Activated T-cell treated with anti-CD3 and anti-CD28 coated beads, Interleukin-2, amount 50 U/mL, for 4 hours (primary cell): ENCODE measurements at regions not wholly inside any gene's neighbourhood (a gene's known extent, or its start where the extent isn't known, plus 50 kb on each side); places are given as distances from the start of the nearest gene placed in this dataset.
"Not testable (repeated sequence)": the region's sequence is repeated elsewhere in the genome, so short reads cannot be mapped to it uniquely, and the experiment has no call there.

Experiments
- ATAC-seq, 2 donors: fragments of 200-7000 bp; cut with Tn5 transposase; one replicate each; pipeline ENCODE4 v1.10.0; 2021
- DNase-seq: peaks from one replicate; pipeline ENCODE4 v3.0.0-alpha.2; 2020
- H3K27me3 Mint-ChIP-seq: one replicate; pipeline ENCODE4 v1.8.0; 2021; ENCODE audit warnings: low read depth, mixed read lengths
- H3K36me3 Mint-ChIP-seq: one replicate; pipeline ENCODE4 v1.8.0; 2022; ENCODE audit warnings: mixed read lengths; ENCODE audit not compliant: insufficient read depth
- H3K4me1 Mint-ChIP-seq: one replicate; pipeline ENCODE4 v1.8.0; 2021; ENCODE audit warnings: low read depth, mixed read lengths
- H3K4me3 Mint-ChIP-seq: one replicate; pipeline ENCODE4 v1.8.0; 2021; ENCODE audit warnings: mild to moderate bottlenecking, moderate library complexity, mixed read lengths
- H3K9me3 Mint-ChIP-seq: one replicate; pipeline ENCODE4 v1.8.0; 2021; ENCODE audit warnings: mixed read lengths

DNA sequence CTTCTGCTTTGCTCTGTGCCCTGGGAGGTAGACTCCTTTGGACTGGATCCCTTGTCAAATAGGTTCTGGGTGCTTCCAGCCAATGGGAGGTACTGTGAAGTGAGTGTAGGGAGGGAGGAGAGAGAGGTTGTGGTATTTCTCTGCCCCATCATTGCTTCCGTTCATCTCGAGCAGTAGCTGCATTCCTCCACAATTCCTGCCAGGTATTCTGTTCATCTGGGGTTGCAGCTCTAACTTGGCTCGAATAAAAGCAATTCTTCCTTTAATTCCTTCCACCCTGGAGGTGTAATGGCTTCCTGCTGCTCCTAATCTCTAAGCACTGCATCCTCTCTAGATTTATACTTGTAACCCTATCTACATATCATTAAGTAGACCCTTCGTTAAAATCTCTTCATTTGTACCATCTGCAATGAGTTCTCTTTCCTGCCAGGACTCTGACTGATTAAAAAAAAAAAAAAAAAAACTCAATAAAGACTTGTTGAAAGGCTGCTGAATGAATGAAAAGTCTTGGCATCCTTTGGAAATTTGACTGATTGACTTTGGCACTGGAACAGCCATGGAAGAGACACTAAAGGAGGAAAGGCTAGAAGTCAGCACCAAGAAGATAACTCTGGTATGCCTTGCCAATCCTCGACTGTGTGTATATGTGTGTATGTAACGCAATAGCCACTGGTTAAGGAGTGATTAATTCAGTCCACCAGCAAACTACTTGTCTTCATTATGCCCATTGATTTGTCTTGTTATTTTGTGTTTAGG, 616.9 kb upstream of the SOX9 start:
- Mint-ChIP-seq H3K4me3 (no peak overlapping the region), H3K36me3 (no peaks in the 10 kb centered on the region), H3K4me1 (no peaks in the 10 kb centered on the region), H3K27me3 (no peaks in the 10 kb centered on the region), H3K9me3 (peaks cover 8% of the 10 kb centered on the region)
- ATAC-seq (no peak), DNase-seq (no peak)

GRCh38 chr17:71505200-71505599, 615.6 kb upstream of the SOX9 start:
- DNase-seq, result no peak
- no peaks in the 10 kb centered on the region for H3K27me3 Mint-ChIP-seq
- H3K4me3 Mint-ChIP-seq, result no peak overlapping the region
- H3K4me1 Mint-ChIP-seq, result no peaks in the 10 kb centered on the region
- H3K9me3 Mint-ChIP-seq, result peaks cover 8% of the 10 kb centered on the region
- no peaks in the 10 kb centered on the region for H3K36me3 Mint-ChIP-seq
- ATAC-seq, result no peak

DNA sequence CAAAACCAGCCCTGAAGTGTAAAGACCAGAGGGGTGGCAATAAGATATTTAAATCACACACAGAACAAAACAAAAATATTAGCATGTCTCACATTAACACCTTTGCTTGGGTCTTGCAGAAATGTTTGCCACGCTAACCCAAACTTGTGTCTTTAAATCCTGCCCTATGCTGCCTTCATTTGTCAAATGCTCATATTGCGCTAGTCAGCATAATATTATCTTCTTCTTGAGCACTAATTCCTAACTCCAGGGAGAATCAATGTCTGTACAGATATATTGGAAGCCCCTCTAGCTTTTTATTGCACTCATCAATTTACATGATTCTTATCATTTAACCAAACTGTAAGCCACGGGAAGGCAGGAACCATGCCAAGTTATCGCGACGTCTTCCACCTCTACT, 614.8 kb upstream of the SOX9 start:
- no peak overlapping the region for H3K4me3 Mint-ChIP-seq
- H3K9me3 Mint-ChIP-seq, result peaks cover 8% of the 10 kb centered on the region
- no peak for ATAC-seq

DNA sequence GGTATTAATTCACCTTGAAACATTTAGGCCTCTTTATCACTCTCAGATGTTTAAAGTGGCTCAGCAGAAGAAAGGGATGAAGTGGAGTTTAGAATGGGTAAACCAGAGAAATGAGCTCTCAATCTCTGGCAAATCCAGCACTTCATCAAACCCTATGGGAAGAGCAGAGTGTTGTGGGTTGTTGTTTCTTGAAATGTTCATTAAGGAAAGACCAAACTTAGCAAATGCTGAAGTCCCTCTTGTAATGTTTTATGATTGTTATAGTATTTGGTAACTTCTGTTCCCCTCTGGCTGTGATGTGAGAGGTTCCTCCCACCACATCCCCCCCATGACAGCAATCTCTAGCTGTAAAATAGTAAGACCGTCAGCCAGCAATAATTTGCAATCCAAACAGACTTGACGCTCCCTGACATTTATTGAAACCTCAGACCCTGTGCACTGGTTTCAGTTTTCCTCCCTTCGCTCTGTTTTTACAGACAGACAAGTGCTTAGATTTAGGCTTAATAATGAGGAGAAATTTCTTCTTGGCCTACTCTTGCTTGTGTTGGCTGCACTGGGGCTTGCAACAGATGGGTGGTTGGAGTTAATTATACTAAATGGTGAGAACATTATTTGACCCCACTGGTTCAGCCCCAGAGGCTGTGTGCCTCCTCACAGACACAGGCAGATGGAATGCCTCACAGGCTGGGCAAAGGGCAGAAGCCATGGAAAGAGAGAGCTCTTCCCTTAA, 609.4 kb upstream of the SOX9 start:
- H3K4me1 Mint-ChIP-seq, result no peaks in the 10 kb centered on the region
- DNase-seq (no peak), ATAC-seq (no peak)
- peaks cover 16% of the 10 kb centered on the region for H3K9me3 Mint-ChIP-seq
- no peak overlapping the region for H3K4me3 Mint-ChIP-seq
- no peaks in the 10 kb centered on the region for H3K36me3 Mint-ChIP-seq
- peaks cover 2% of the 10 kb centered on the region for H3K27me3 Mint-ChIP-seq

More for the DNA sequence above, 614.8 kb upstream of the SOX9 start:
- DNase-seq, result no peak
- Mint-ChIP-seq H3K4me1 (no peaks in the 10 kb centered on the region), H3K27me3 (no peaks in the 10 kb centered on the region), H3K36me3 (no peaks in the 10 kb centered on the region)

DNA sequence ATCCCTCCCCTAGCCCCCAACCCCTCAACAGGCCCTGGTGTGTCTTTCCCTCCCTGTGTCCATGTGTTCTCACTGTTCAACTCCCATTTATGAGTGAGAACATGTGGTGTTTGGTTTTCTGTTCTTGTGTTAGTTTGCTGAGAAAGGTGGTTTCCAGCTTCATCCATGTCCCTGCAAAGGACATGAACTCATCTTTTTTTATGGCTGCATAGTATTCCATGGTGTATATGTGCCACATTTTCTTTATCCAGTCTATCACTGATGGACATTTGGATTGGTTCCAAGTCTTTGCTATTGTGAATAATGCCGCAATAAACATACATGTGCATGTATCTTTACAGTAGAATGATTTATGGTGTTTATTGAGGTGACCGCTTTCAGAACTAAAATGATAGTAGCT, 607.1 kb upstream of the SOX9 start:
- not testable (repeated sequence) for H3K27me3 Mint-ChIP-seq, H3K4me3 Mint-ChIP-seq, ATAC-seq, DNase-seq, H3K36me3 Mint-ChIP-seq, H3K4me1 Mint-ChIP-seq
- peaks cover 14% of the 10 kb centered on the region for H3K9me3 Mint-ChIP-seq

DNA sequence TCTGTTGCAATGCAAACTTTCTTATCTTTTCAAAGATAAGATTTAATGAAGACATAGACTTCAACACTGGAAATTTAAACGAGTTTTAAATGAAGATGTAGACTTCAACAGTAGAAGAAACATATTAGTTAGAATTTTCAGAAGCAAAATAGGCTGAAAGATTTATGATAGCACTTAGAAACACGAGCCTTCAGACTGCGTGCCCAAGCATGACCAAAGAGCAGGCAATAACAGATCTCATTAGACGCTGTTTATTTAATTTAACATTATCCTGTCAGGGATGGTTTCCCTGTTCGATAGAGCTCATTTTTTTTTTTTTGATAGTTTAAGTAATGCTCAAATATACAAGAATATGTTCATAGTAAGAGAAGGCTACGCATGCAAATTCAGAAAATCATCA, 604.7 kb upstream of the SOX9 start:
- ATAC-seq, result no peak
- Mint-ChIP-seq H3K36me3 (no peaks in the 10 kb centered on the region), H3K4me1 (no peaks in the 10 kb centered on the region), H3K4me3 (no peak overlapping the region), H3K9me3 (peaks cover 13% of the 10 kb centered on the region), H3K27me3 (peaks cover 2% of the 10 kb centered on the region)
- DNase-seq, result no peak

DNA sequence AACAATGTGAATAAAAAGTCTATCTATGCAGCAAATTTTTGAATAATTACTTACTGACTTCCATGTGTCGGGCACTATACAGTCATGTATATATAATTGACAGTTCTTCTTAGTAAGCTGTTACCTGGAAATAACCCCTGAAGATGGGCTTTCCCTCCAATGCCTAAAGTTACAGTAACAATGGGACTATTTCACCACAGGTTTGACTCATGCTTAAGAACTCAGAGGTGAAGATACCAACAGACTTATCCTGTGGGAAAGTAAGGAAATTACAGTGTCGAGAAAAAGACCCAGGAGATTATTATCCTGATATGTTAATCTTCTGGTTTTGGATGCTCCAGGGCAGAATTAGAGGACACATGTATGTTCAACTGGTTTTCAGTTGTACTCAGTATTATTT, 601.5 kb upstream of the SOX9 start:
- Mint-ChIP-seq H3K9me3 (peaks cover 19% of the 10 kb centered on the region), H3K27me3 (peaks cover 2% of the 10 kb centered on the region), H3K4me1 (no peaks in the 10 kb centered on the region), H3K36me3 (no peaks in the 10 kb centered on the region), H3K4me3 (no peak overlapping the region)
- DNase-seq (no peak), ATAC-seq (no peak)

DNA sequence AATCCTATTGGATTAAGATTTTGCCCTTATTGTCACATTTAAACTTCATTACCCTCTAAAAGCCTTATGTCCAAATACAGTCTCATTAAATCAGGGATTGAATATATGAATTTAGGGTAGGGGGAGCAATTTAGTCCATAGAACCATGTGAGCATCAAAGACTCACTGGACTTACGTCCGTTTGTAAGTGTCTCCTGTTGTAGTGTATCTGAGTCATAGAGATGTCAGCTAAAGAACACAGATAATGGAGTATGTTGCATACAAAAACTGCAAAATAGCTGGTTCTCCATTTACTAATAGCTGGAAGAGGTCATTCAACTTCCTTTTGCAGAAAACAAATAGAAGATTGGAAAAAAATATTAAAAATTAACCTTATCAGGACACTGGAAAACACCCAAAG, 599.1 kb upstream of the SOX9 start:
- DNase-seq, result no peak
- H3K27me3 Mint-ChIP-seq, result no peaks in the 10 kb centered on the region
- H3K4me1 Mint-ChIP-seq, result no peaks in the 10 kb centered on the region
- ATAC-seq, result no peak
- peaks cover 18% of the 10 kb centered on the region for H3K9me3 Mint-ChIP-seq
- H3K4me3 Mint-ChIP-seq, result no peak overlapping the region
- H3K36me3 Mint-ChIP-seq, result no peaks in the 10 kb centered on the region

DNA sequence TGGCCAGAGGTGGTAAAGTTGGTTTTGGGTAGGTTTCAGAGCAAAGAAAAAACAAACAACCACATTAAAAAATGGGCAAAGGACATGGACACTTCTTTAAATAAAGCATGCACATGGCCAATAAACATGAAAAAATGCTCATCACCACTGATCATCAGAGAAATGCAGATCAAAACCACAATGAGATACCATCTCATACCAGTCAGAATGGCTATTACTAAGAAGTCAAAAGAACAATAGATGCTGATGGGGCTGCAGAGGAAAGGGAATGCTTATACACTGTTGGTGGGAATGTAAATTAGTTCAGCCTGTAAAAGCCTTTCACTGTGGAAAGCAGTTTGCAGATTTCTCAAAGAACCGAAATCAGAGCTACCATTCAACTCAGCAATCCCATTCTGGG, 598.4 kb upstream of the SOX9 start:
- no peak for DNase-seq
- Mint-ChIP-seq H3K4me3 (no peak overlapping the region), H3K9me3 (peaks cover 18% of the 10 kb centered on the region), H3K27me3 (no peaks in the 10 kb centered on the region), H3K4me1 (no peaks in the 10 kb centered on the region), H3K36me3 (no peaks in the 10 kb centered on the region)
- no peak for ATAC-seq

- no peaks in the 10 kb centered on the region for H3K36me3 Mint-ChIP-seq
Observed at GRCh38 chr17:71527311-71527710, 593.5 kb upstream of the SOX9 start.

DNA sequence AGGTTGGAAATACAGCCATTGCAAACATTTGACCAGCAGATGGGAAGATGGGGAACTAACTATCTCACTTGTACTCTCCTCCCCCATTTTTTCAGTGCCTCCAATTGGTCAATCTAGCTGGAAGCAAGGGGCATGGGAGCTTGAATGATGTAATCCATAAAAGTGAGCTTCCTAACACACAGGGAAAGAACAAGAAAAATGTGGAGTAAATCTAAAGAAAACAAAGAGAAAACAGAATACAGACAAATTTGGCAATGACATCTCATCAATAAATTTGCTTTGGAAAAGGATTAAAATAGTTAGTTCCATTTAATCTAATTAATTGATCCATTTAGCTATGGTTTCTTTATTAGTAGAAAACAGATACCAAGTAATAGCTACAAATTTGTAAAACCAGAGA, 592.6 kb upstream of the SOX9 start:
- H3K4me1 Mint-ChIP-seq, result no peaks in the 10 kb centered on the region
- no peak for DNase-seq
- no peaks in the 10 kb centered on the region for H3K27me3 Mint-ChIP-seq
- ATAC-seq, result no peak
- peaks cover 5% of the 10 kb centered on the region for H3K9me3 Mint-ChIP-seq
- no peaks in the 10 kb centered on the region for H3K36me3 Mint-ChIP-seq
- no peak overlapping the region for H3K4me3 Mint-ChIP-seq

More at GRCh38 chr17:71527311-71527710, 593.5 kb upstream of the SOX9 start:
- Mint-ChIP-seq H3K4me3 (no peak overlapping the region), H3K4me1 (no peaks in the 10 kb centered on the region), H3K9me3 (peaks cover 10% of the 10 kb centered on the region), H3K27me3 (no peaks in the 10 kb centered on the region)
- no peak for ATAC-seq
- no peak for DNase-seq

GRCh38 chr17:71530248-71530647, 590.6 kb upstream of the SOX9 start:
- no peak overlapping the region for H3K4me3 Mint-ChIP-seq
- ATAC-seq (no peak), DNase-seq (no peak)
- no peaks in the 10 kb centered on the region for H3K4me1 Mint-ChIP-seq
- peaks cover 3% of the 10 kb centered on the region for H3K9me3 Mint-ChIP-seq
- no peaks in the 10 kb centered on the region for H3K36me3 Mint-ChIP-seq
- no peaks in the 10 kb centered on the region for H3K27me3 Mint-ChIP-seq

- Mint-ChIP-seq H3K4me1 (no peaks in the 10 kb centered on the region), H3K9me3 (peaks cover 6% of the 10 kb centered on the region), H3K36me3 (no peaks in the 10 kb centered on the region), H3K27me3 (no peaks in the 10 kb centered on the region), H3K4me3 (no peak overlapping the region)
- ATAC-seq (no peak), DNase-seq (no peak)
Observed at GRCh38 chr17:71535321-71535720, 585.5 kb upstream of the SOX9 start.

DNA sequence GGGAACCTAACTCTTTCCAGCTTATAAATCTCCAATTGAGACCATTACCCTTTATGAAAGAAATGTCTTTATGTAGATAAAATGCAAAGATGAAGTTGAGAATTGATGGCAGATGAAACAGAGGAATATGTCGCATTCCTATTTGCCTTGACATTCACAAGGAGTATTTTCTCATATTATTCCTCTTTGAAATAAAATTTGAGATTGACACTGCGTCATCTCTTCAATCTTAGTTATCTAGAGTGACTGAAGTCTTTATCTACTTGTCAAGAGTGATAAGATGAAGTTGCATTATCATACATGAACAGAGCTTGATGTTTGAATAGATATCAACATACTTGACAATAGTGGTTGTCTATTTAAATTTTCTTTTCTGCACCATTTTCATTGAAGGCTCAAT, 574.4 kb upstream of the SOX9 start:
- no peaks in the 10 kb centered on the region for H3K4me1 Mint-ChIP-seq
- no peaks in the 10 kb centered on the region for H3K27me3 Mint-ChIP-seq
- DNase-seq (no peak), ATAC-seq (no peak)
- no peaks in the 10 kb centered on the region for H3K36me3 Mint-ChIP-seq
- no peaks in the 10 kb centered on the region for H3K9me3 Mint-ChIP-seq
- no peak overlapping the region for H3K4me3 Mint-ChIP-seq

GRCh38 chr17:71547904-71548303, 572.9 kb upstream of the SOX9 start:
- Mint-ChIP-seq H3K9me3 (peaks cover 3% of the 10 kb centered on the region), H3K36me3 (no peaks in the 10 kb centered on the region), H3K4me1 (no peaks in the 10 kb centered on the region), H3K4me3 (no peak overlapping the region), H3K27me3 (no peaks in the 10 kb centered on the region)
- ATAC-seq (no peak), DNase-seq (no peak)
